ENCODE measurements at regions not wholly inside any gene's neighbourhood (a gene's known extent, or its start where the extent isn't known, plus 50 kb on each side); places are given as distances from the start of the nearest gene placed in this dataset.

GRCh38 chr14:53793790-53794505 lies 162.7 kb downstream of the BMP4 start:
- peak; percentile 50 to 67 for DNase-seq

GRCh38 chr14:53792909-53793308 lies 163.7 kb downstream of the BMP4 start:
- no peak for DNase-seq

GRCh38 chr14:53790731-53791500 lies 165.7 kb downstream of the BMP4 start:
- no peak for DNase-seq

GRCh38 chr14:53788566-53788965 lies 168.1 kb downstream of the BMP4 start:
- no peak for DNase-seq

GRCh38 chr14:53786045-53786444 lies 170.6 kb downstream of the BMP4 start:
- no peak for DNase-seq

- no peak for DNase-seq
These were observed 171.9 kb downstream of the BMP4 start for GRCh38 chr14:53784688-53785087.

GRCh38 chr14:53783256-53783655 lies 173.4 kb downstream of the BMP4 start:
- DNase-seq = no peak

- no peak for DNase-seq
These were observed 176.5 kb downstream of the BMP4 start for GRCh38 chr14:53780051-53780555.

- DNase-seq = no peak
These were observed 177.3 kb downstream of the BMP4 start for GRCh38 chr14:53779301-53779700.

GRCh38 chr14:53778263-53778662 lies 178.4 kb downstream of the BMP4 start:
- no peak for DNase-seq

GRCh38 chr14:53772936-53773335 lies 183.7 kb downstream of the BMP4 start:
- DNase-seq = no peak

GRCh38 chr14:53767566-53767965 lies 189.1 kb downstream of the BMP4 start:
- peak; percentile 59 to 85 for DNase-seq

- no peak for DNase-seq
These were observed 190.0 kb downstream of the BMP4 start for GRCh38 chr14:53766601-53767000.

- DNase-seq = no peak
These were observed 190.5 kb downstream of the BMP4 start for GRCh38 chr14:53766106-53766505.

GRCh38 chr14:53764846-53765245 lies 191.8 kb downstream of the BMP4 start:
- no peak for DNase-seq

GRCh38 chr14:53758141-53758540 lies 198.5 kb downstream of the BMP4 start:
- DNase-seq = no peak

- DNase-seq = no peak
These were observed 198.9 kb downstream of the BMP4 start for GRCh38 chr14:53757732-53758131.

GRCh38 chr14:53751650-53752049 lies 205.0 kb downstream of the BMP4 start:
- DNase-seq = no peak

- no peak for DNase-seq
These were observed 207.9 kb downstream of the BMP4 start for GRCh38 chr14:53748691-53749090.

GRCh38 chr14:53744857-53745256 lies 211.8 kb downstream of the BMP4 start:
- DNase-seq = no peak

GRCh38 chr14:53743371-53743770 lies 213.3 kb downstream of the BMP4 start:
- no peak for DNase-seq

GRCh38 chr14:53742233-53742620 lies 214.4 kb downstream of the BMP4 start:
- DNase-seq = no peak

GRCh38 chr14:53741479-53742232 lies 215.0 kb downstream of the BMP4 start:
- DNase-seq = no peak

- no peak for DNase-seq
These were observed 216.1 kb downstream of the BMP4 start for GRCh38 chr14:53740570-53740969.
